ENCODE measurements at regions not wholly inside any gene's neighbourhood (a gene's known extent, or its start where the extent isn't known, plus 50 kb on each side); places are given as distances from the start of the nearest gene placed in this dataset.
A peak's percentile ranks its signal among the peaks of the same experiment; 100 is the strongest.
"Not testable (repeated sequence)": the region's sequence is repeated elsewhere in the genome, so short reads cannot be mapped to it uniquely, and the experiment has no call there.

- not testable (repeated sequence) for DNase-seq (ENCODE audit: low spot score)
These were observed 172.9 kb downstream of the C11orf91 start for GRCh38 chr11:33527738-33528137.

- no peak for DNase-seq (ENCODE audit: low spot score)
These were observed 174.8 kb downstream of the C11orf91 start for GRCh38 chr11:33525789-33526188.

GRCh38 chr11:33521384-33521783, 179.2 kb downstream of the C11orf91 start:
- no peak for DNase-seq (ENCODE audit: low spot score)

- no peak for DNase-seq (ENCODE audit: low spot score)
These were observed 180.5 kb downstream of the C11orf91 start for GRCh38 chr11:33520112-33520511.

- no peak for DNase-seq (ENCODE audit: low spot score)
These were observed 185.3 kb downstream of the C11orf91 start for GRCh38 chr11:33515347-33515746.

- no peak for DNase-seq (ENCODE audit: low spot score)
These were observed 186.3 kb downstream of the C11orf91 start for GRCh38 chr11:33514079-33514925.

- DNase-seq (ENCODE audit: low spot score) = no peak
These were observed 191.0 kb downstream of the C11orf91 start for GRCh38 chr11:33509632-33510031.

- peak; percentile 12 for DNase-seq (ENCODE audit: low spot score)
These were observed 192.7 kb downstream of the C11orf91 start for GRCh38 chr11:33507967-33508366.

- no peak for DNase-seq (ENCODE audit: low spot score)
These were observed 193.3 kb downstream of the C11orf91 start for GRCh38 chr11:33507356-33507755.

- DNase-seq (ENCODE audit: low spot score) = no peak
These were observed 195.5 kb downstream of the C11orf91 start for GRCh38 chr11:33505093-33505492.

GRCh38 chr11:33500861-33501479, 199.7 kb downstream of the C11orf91 start:
- DNase-seq (ENCODE audit: low spot score) = no peak

GRCh38 chr11:33500332-33500731, 200.3 kb downstream of the C11orf91 start:
- no peak for DNase-seq (ENCODE audit: low spot score)

GRCh38 chr11:33492596-33492995, 208.0 kb downstream of the C11orf91 start:
- no peak for DNase-seq (ENCODE audit: low spot score)

GRCh38 chr11:33490842-33491370, 209.7 kb downstream of the C11orf91 start:
- no peak for DNase-seq (ENCODE audit: low spot score)

- DNase-seq (ENCODE audit: low spot score) = no peak
These were observed 211.7 kb downstream of the C11orf91 start for GRCh38 chr11:33488971-33489370.

GRCh38 chr11:33480626-33481025, 220.0 kb downstream of the C11orf91 start:
- DNase-seq (ENCODE audit: low spot score) = no peak

GRCh38 chr11:33479231-33479630, 221.4 kb downstream of the C11orf91 start:
- DNase-seq (ENCODE audit: low spot score) = no peak

- no peak for DNase-seq (ENCODE audit: low spot score)
These were observed 221.0 kb downstream of the HIPK3 start for GRCh38 chr11:33478111-33478573.

- DNase-seq (ENCODE audit: low spot score) = no peak
These were observed 219.9 kb downstream of the HIPK3 start for GRCh38 chr11:33476945-33477606.

GRCh38 chr11:33475993-33476392, 218.8 kb downstream of the HIPK3 start:
- DNase-seq (ENCODE audit: low spot score) = no peak

GRCh38 chr11:33474866-33475265, 217.7 kb downstream of the HIPK3 start:
- DNase-seq (ENCODE audit: low spot score) = no peak

- DNase-seq (ENCODE audit: low spot score) = no peak
These were observed 214.4 kb downstream of the HIPK3 start for GRCh38 chr11:33471541-33471940.

- DNase-seq (ENCODE audit: low spot score) = no peak
These were observed 210.8 kb downstream of the HIPK3 start for GRCh38 chr11:33467966-33468365.

Measured in AG08396 (cell line).